HepG2 (cell line): ENCODE measurements at regions not wholly inside any gene's neighbourhood (a gene's known extent, or its start where the extent isn't known, plus 50 kb on each side); places are given as distances from the start of the nearest gene placed in this dataset.

Experiments
- ATAC-seq: fragments of 200-7000 bp; cut with Tn5 transposase; 3 replicates; pipeline ENCODE4 v1.9.1; 2020; ENCODE audit warnings: mild to moderate bottlenecking, moderate library complexity
- BruUV-seq: library from RNA; stranded (reverse); fragments of 400-500 nt; replicated peaks from 2 replicates; lab custom pipeline; 2021; lab: Mats Ljungman, UMichigan
- CTCF ChIA-PET: fragments of 300-600 bp; formaldehyde crosslinking; extraction: SDS; loops from one replicate; lab custom pipeline; 2021; ENCODE audit warnings: low total read pairs, inconsistent platforms, low intra/inter-chr PET ratio; lab: Yijun Ruan, JAX
- POLR2A ChIA-PET: fragments of 350-600 bp; sonication (Branson Sonifier 250); formaldehyde crosslinking; loops from one replicate; lab custom pipeline; 2020; ENCODE audit warnings: antibody characterized with exemption, inconsistent platforms; lab: Yijun Ruan, JAX
- DNase-seq: peaks from one replicate; pipeline ENCODE4 v3.0.0-alpha.2; 2015; ENCODE audit warnings: low spot score
- FAIRE-seq: peaks from 3 replicates; lab custom pipeline; 2011; peaks lifted over from hg19 to GRCh38; lab: Jason Lieb, UNC
- H2AFZ ChIP-seq: one replicate; pipeline ENCODE4 v1.6.1; 2011; ENCODE audit warnings: low read length, inconsistent platforms
- H3K27ac ChIP-seq: fragments of 300-600 bp; 3 replicates; pipeline ENCODE4 v1.8.0; 2011; ENCODE audit warnings: mixed run types, mild to moderate bottlenecking, mixed read lengths, low read length, inconsistent platforms; ENCODE audit not compliant: insufficient read depth; ENCODE audit errors: extremely low read length
- H3K27me3 ChIP-seq, 2 experiments: fragments of 200-600 bp in 1 of 2; 2 replicates in 1 of 2; 3 replicates in 1 of 2; pipeline versions ENCODE4 v1.6.0 to v1.8.0; 2011; ENCODE audit warnings: low read length in 2 of 2, mild to moderate bottlenecking in 2 of 2, moderate library complexity in 2 of 2, inconsistent platforms in 1 of 2; ENCODE audit not compliant: insufficient read depth in 2 of 2, control insufficient read depth in 1 of 2
- H3K36me3 ChIP-seq, 2 experiments: fragments of 200-600 bp in 1 of 2; replicated peaks in 1 of 2; 2 replicates in 1 of 2; 3 replicates in 1 of 2; pipeline versions ENCODE4 v1.5.1 to v1.8.0; 2011; ENCODE audit warnings: low read length in 2 of 2, inconsistent platforms in 1 of 2; ENCODE audit not compliant: insufficient read depth in 2 of 2, control insufficient read depth in 1 of 2
- H3K4me1 ChIP-seq: 2 replicates; pipeline ENCODE4 v1.5.1; 2012; ENCODE audit warnings: low read length, inconsistent platforms; ENCODE audit not compliant: insufficient read depth
- H3K4me2 ChIP-seq: 2 replicates; pipeline ENCODE4 v1.6.0; 2011; ENCODE audit warnings: low read depth, low read length, inconsistent platforms
- H3K4me3 ChIP-seq, 3 experiments: fragments of 200-600 bp in 1 of 3; sonication (generic), shearing (Covaris generic) in 1 of 3; replicated peaks in 1 of 3; 2 replicates each; pipeline ENCODE4 v1.5.1; 2011 to 2016; ENCODE audit warnings: low read length in 3 of 3, inconsistent platforms in 2 of 3, low read depth in 2 of 3, mild to moderate bottlenecking in 2 of 3, control low read depth in 1 of 3, mixed read lengths in 1 of 3; ENCODE audit not compliant: insufficient read depth in 1 of 3
- H3K79me2 ChIP-seq: one replicate; pipeline ENCODE4 v1.6.1; 2011; ENCODE audit warnings: low read length, inconsistent platforms; ENCODE audit not compliant: insufficient read depth
- H3K9ac ChIP-seq: 2 replicates; pipeline ENCODE4 v1.6.0; 2011; ENCODE audit warnings: mild to moderate bottlenecking, low read depth, low read length, inconsistent platforms; ENCODE audit not compliant: insufficient read depth
- H3K9me3 ChIP-seq: 2 replicates; pipeline ENCODE4 v1.5.1; 2012; ENCODE audit warnings: mild to moderate bottlenecking, low read length
- H4K20me1 ChIP-seq: 2 replicates; pipeline ENCODE4 v1.6.0; 2011; ENCODE audit warnings: inconsistent platforms, mild to moderate bottlenecking, low read length, moderate library complexity; ENCODE audit not compliant: insufficient read depth
- MAFK ChIP-seq, 2 experiments: IDR thresholded peaks in 1 of 2; conservative IDR thresholded peaks in 1 of 2; 2 replicates each; pipeline ENCODE4 v1.6.1; 2011; ENCODE audit warnings: improper control_type of control experiment in 2 of 2, low read length in 2 of 2
- SYNCRIP ChIP-seq: fragments of 200-400 bp; formaldehyde crosslinking; IDR thresholded peaks from 2 replicates; pipeline ENCODE4 v1.6.1; 2018; ENCODE audit warnings: mild to moderate bottlenecking, low read depth, low read length; ENCODE audit not compliant: insufficient read depth
- ZBTB8A ChIP-seq: sonication (generic); formaldehyde crosslinking; IDR thresholded peaks from 2 replicates; pipeline ENCODE4 v1.4.0; 2020; ENCODE audit warnings: mild to moderate bottlenecking, low read depth, missing genetic modification reagents, borderline replicate concordance
- ZNF816 ChIP-seq: sonication (generic); formaldehyde crosslinking; IDR thresholded peaks from 2 replicates; pipeline ENCODE4 v1.8.0; 2022; ENCODE audit warnings: missing genetic modification reagents, mild to moderate bottlenecking, borderline replicate concordance
- WGBS: methylation state at CpG from one replicate; pipeline ENCODE4 v1.1.6; 2017; ENCODE audit warnings: low lambda C conversion rate; 5-methylcytosine and 5-hydroxymethylcytosine counted together
- in situ Hi-C: cut with HindIII; loops from 2 replicates; pipeline ENCODE4 v1.10.0; 2017; ENCODE audit warnings: low pct_unique_long_range_greater_than_20kb; ENCODE audit not compliant: extremely low pct_ligation_motif_present
- intact Hi-C: fragments of 100-400 bp; cut with micrococcal nuclease; formaldehyde crosslinking; loops from one replicate; pipeline ENCODE4 v1.10.0; 2022; ENCODE audit not compliant: unreplicated experiment

GRCh38 chr20:53656293-53657202, 62.9 kb upstream of the ZNF217 start (continued):
- no peak for TF ChIP-seq ZBTB8A (CRISPR knock-in tag)

DNA sequence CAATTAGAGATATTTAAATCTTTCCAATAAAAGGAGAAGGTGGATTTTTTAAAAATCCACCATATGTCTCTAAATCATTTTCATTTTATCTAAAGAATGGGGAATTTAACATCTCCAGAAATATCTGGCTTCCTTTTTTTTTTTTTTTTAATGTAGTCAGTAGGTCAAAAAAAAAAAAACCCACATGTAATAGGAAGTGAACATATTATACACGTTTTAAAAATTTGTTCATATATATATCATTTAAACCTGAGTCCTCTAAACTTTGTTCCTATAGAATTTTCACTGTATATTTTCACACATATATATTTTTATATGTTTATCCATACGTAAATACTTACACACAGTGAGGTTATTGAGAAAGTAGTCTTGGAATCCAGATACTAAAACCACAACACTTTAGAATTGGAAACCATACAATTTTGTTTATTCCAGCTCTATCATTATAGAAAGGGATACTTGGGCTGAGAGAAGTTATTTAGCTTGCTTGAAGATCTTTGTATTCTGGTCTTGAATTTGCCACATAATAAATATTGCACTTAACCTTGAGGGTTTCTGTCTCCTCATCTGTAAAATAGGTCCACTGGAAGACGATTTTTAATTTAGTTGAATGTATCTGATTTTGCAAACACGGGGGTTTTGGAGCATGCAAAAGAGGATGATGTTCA, 62.1 kb upstream of the ZNF217 start:
- no peak for DNase-seq
- Histone ChIP-seq H3K4me2 (no peak overlapping the region), H3K9ac (no peak overlapping the region), H3K27me3 (no peaks in the 10 kb centered on the region), H3K36me3 (no peaks in the 10 kb centered on the region), H3K79me2 (no peaks in the 10 kb centered on the region), H3K4me1 (peaks cover 71% of the 10 kb centered on the region), H4K20me1 (no peaks in the 10 kb centered on the region), H3K4me3 (no peak overlapping the region), H3K9me3 (no peaks in the 10 kb centered on the region), H2AFZ (no peak overlapping the region), H3K27ac (no peak overlapping the region)
- ATAC-seq = no peak
- BruUV-seq = no TSS peak
- intact Hi-C loops = no loop called here
- CTCF ChIA-PET = no interaction called here
- in situ Hi-C loops = no loop called here
- no peak for FAIRE-seq
- 0 out of 4 replicates have a peak, but pooled peaks of 1 of the 2 experiments have one; percentile 6 for TF ChIP-seq MAFK (conservative IDR thresholded peaks at IDR 0.05 in 1 of 2, IDR thresholded peaks at IDR 0.05 in 1 of 2; ENCODE audit: low read length in 2 of 2)
- TF ChIP-seq ZNF816 (CRISPR knock-in tag) = 0 out of 2 replicates have a peak, but pooled peaks have one; percentile 2
- no peak for TF ChIP-seq SYNCRIP
- POLR2A ChIA-PET = interaction anchor here (0.6 to 1.6 kb wide), 3 partner anchors 13 to 62 kb away, joined by 3 read pairs; partner anchors contain the start of gene ZNF217
- WGBS = 70% methylated on average over 4 of the region's 4 CpGs
